GM12873 (cell line): ENCODE measurements at regions not wholly inside any gene's neighbourhood (a gene's known extent, or its start where the extent isn't known, plus 50 kb on each side); places are given as distances from the start of the nearest gene placed in this dataset.

Experiments used
- TF ChIP-seq, protein P1 (sequence below): IDR thresholded peaks from 2 replicates; pipeline ENCODE4 v1.5.1; 2012; ENCODE audit warnings: low read depth, mild to moderate bottlenecking, moderate library complexity, low read length, control low read depth; ENCODE audit not compliant: insufficient read depth; ENCODE audit errors: missing control alignments

DNA sequence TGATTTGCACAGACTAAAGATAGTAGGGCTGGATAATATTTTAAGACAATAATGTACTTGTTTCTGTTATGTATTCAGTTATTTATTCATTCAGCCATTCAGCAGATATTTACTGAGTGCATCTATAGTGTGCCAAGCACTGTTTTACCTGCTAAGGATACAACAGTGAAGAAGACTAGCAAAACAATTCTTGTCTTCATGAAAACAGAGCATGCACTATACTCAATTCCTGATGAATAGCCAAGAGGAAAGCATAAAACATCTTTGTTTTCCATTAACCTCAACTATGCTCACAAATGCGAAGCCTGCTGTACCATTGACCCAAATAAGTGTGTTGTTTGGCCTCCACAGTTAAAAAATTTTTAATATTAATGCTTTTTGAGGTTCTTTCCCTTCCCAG, 436.7 kb downstream of the BCKDHB start:
- TF ChIP-seq, protein P1, sequence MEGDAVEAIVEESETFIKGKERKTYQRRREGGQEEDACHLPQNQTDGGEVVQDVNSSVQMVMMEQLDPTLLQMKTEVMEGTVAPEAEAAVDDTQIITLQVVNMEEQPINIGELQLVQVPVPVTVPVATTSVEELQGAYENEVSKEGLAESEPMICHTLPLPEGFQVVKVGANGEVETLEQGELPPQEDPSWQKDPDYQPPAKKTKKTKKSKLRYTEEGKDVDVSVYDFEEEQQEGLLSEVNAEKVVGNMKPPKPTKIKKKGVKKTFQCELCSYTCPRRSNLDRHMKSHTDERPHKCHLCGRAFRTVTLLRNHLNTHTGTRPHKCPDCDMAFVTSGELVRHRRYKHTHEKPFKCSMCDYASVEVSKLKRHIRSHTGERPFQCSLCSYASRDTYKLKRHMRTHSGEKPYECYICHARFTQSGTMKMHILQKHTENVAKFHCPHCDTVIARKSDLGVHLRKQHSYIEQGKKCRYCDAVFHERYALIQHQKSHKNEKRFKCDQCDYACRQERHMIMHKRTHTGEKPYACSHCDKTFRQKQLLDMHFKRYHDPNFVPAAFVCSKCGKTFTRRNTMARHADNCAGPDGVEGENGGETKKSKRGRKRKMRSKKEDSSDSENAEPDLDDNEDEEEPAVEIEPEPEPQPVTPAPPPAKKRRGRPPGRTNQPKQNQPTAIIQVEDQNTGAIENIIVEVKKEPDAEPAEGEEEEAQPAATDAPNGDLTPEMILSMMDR, result no peak

DNA sequence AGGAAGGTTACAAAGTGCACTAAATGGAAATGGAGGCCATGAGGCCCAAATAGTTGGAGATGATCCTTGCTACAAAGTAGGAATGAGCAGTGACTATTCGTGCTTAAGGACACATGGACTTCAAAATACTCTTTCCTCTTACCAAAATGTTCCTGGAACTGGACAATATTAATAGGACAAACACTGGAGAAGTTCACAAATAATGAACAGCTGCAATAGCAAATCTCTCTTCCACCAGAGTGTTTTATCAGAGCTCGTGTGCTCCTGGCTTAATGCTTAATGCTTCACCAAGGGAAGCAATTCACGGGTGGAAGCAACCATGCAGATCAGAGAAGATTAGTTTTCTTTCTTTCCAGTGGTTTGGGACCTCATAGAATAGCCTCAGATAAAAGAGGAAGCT, 435.4 kb downstream of the BCKDHB start:
- TF ChIP-seq, protein P1, result no peak

DNA sequence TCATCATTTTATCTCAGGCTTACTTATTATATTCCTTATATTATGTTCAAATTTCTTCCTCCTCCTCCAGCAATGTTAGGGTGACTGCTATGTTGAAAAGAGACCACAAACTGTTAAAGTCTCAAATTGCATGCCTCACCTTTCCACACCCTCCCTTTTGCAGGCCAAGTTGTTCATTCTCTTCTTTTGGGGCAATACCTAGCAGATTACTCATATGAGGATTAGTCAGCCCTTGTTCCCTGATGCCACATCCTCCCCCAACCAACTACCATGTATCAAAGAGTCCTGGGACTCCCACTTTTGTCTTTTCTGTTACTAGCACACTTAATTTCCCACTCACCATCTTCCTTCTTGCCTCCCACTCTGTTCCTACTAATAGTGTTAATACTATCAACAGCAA, 434.7 kb downstream of the BCKDHB start:
- TF ChIP-seq, protein P1, result no peak

DNA sequence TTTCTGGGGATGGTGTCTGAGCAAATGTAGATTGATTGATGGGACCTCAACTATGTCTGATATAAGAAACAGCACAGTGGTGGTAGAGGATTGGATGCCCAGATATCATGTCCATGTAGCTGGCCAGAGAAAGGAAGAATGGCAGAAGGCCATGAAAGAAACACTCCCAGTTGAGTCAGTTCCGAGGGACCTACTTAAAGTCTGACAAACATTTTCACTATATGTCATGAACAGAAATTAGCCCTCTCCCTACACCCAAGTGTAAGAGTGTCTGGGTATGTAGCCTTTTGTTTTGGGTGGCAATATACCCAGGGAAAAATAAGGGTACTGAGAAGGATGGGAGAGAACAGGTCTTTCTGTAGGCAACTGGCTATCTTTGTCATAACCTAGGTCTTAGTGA, 434.2 kb downstream of the BCKDHB start:
- TF ChIP-seq, protein P1, result no peak

DNA sequence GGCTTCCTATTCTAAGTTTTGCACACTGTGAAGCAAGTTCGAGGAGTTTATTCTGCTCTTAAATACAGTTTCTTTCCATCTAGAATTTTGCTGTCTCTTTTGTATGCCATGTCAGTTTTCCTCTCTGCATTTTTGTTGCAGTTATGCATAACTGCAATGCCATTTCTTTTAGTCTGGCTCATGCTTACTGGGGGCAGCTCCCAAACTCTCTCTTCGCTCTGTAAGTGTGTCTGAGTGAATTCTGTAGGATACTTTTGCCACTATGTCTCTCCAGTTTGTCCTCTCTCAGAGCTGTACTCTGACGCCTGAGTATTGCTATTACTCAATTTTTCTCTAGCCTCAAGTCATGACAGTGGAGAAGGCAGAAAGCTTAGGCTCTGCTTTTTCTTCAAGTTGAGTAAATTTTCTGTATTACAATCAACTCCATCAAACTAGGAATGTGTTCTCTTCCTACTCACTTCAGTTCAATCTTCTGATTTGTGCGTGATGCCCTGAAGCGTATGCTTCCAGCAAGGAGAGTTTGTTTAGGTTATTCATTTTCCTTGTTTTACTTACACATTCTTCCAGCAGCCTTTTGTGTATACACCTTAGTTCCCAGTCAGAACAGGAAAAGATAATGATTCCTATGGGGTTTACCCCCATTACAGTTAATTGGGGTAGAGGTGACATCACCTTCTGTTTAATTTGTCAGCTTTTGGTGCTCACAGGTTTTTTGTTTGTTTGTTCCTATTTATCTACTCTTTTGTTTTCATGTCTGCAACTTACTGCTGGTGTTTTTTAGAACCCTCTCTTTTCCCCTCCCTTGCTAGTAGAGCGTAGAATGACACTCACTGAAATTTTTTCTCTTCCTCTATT, 430.9 kb downstream of the BCKDHB start:
- TF ChIP-seq, protein P1, result no peak

DNA sequence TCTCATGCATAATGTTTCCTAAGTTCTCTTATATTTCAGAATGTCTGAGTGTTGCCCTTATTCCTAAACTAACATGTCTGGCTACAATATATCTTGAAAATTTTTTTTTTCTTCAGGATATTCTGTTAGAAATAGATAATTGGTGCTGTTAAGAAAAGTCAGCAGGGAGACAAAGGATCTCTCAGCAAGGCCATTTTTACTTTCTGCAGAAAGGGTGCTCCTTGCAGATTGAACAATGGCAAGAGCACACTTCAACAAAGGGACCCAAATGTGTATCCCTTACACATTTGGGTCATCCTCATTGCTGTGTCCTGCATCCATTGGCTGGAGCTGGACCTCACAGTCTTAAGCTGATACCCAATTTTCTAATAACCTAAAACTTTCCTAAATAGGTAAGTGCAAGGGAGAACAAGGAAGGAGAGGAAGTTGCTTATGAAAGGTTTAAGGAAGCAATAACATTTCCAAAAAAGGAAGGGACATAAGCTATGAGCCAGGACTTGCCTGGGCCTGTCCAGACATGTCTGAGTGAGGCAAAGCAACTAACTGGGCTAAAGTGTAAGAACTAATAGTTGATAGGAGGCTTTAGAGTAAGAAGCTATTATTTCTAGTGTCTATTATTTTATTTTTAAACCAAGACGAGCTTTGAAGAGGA, 429.6 kb downstream of the BCKDHB start:
- TF ChIP-seq, protein P1, result no peak
